Heart left ventricle (tissue), 13 donors: ENCODE measurements at regions not wholly inside any gene's neighbourhood (a gene's known extent, or its start where the extent isn't known, plus 50 kb on each side); places are given as distances from the start of the nearest gene placed in this dataset.

Experiments
- CTCF ChIP-seq, 12 donors: fragments of 200-600 bp; sonication (generic) in 4 of 12; IDR thresholded peaks; one replicate each; pipeline versions ENCODE4 v1.5.0 to v1.8.0; 2018 to 2022; ENCODE audit warnings: antibody characterized with exemption in 12 of 12, mild to moderate bottlenecking in 5 of 12
- POLR2A ChIP-seq, 2 donors: fragments of 450-650 bp; IDR thresholded peaks; one replicate each; pipeline ENCODE4 v1.6.1; 2017; ENCODE audit warnings: antibody characterized with exemption in 2 of 2, mild to moderate bottlenecking in 2 of 2, moderate library complexity in 2 of 2
- donor health status: ischemic (EF 13 %, LVEDD 7.1; RV severe dilation, severe dysfunction).
- donor health status: DM: no; HTN: yes; CAD: no.
- donor health status: DM: no; HTN: no; CAD: no.
- donor health status: ischemic (EF 25% LVEDD 6.9; RV normal size, moderate dysfunction).
- donor health status: ischemic (EF 25% LVEDD 5.7; RV mildly dilated, moderate dysfunction).
- donor health status: ischemic (EF 35%, LVEDD 5.7; RV mildly dilated, moderate dysfunction).
- donor health status: nonischemic (EF 11% LVEDD 7.7; RV severe dilation, severe dysfunction).
- donor health status: DM: yes; HTN: yes; CAD: no.
- donor health status: PGD.
- donor health status: ischemic (EF 29% LVEDD 5.4; RV normal size, mild dysfunction).
- donor health status: nonischemic (EF 23%, LVEDD 6.1; RV moderate dilation, normal function).

- TF ChIP-seq CTCF (IDR thresholded peaks at IDR 0.05), result no peak
- TF ChIP-seq POLR2A (IDR thresholded peaks at IDR 0.05), result no peak
Measured at GRCh38 chr6:75020376-75020775, 185.5 kb downstream of the COL12A1 start.
